Prostate gland (tissue), 2 donors: ENCODE measurements at regions not wholly inside any gene's neighbourhood (a gene's known extent, or its start where the extent isn't known, plus 50 kb on each side); places are given as distances from the start of the nearest gene placed in this dataset.

ENCODE experiments used
- CTCF ChIP-seq, 4 experiments: fragments of 200-600 bp in 2 of 4; fragments of 450-650 bp in 2 of 4; sonication (generic) in 2 of 4; IDR thresholded peaks; 1 replicate in 3 of 4; 2 replicates in 1 of 4; pipeline ENCODE4 v1.5.1; 2016 to 2019; ENCODE audit warnings: antibody characterized with exemption in 4 of 4, mild to moderate bottlenecking in 2 of 4, moderate library complexity in 2 of 4
- POLR2A ChIP-seq: fragments of 450-650 bp; IDR thresholded peaks from one replicate; pipeline ENCODE4 v1.6.1; 2016; ENCODE audit warnings: antibody characterized with exemption, mild to moderate bottlenecking
- POLR2AphosphoS5 ChIP-seq: sonication (generic); formaldehyde crosslinking; IDR thresholded peaks from one replicate; pipeline ENCODE4 v1.6.1; 2017; ENCODE audit warnings: antibody characterized with exemption

- TF ChIP-seq CTCF (IDR thresholded peaks at IDR 0.05) = no peak
- TF ChIP-seq POLR2A = no peak
- no peak for TF ChIP-seq POLR2AphosphoS5
Measured at GRCh38 chr3:22373182-22373581, 622.2 kb upstream of the ZNF385D start.
